Endothelial cell of umbilical vein (primary cell): ENCODE measurements at regions not wholly inside any gene's neighbourhood (a gene's known extent, or its start where the extent isn't known, plus 50 kb on each side); places are given as distances from the start of the nearest gene placed in this dataset.

Experiments used
- CTCF ChIP-seq, 2 donors: IDR thresholded peaks; 1 replicate in 1 of 2; 2 replicates in 1 of 2; pipeline ENCODE4 v1.5.1; 2011; ENCODE audit warnings: low read length in 2 of 2, mild to moderate bottlenecking in 2 of 2, moderate library complexity in 2 of 2, control low read depth in 1 of 2, inconsistent platforms in 1 of 2, low read depth in 1 of 2; ENCODE audit not compliant: insufficient read depth in 1 of 2; ENCODE audit errors: extremely low read depth in 1 of 2
- EZH2 ChIP-seq: IDR thresholded peaks from 2 replicates; pipeline ENCODE4 v1.6.1; 2012; ENCODE audit warnings: borderline replicate concordance, low read depth, mild to moderate bottlenecking, moderate library complexity, low read length, inconsistent platforms; ENCODE audit not compliant: severe bottlenecking
- MAX ChIP-seq: IDR thresholded peaks from 2 replicates; pipeline ENCODE4 v1.6.1; 2011; ENCODE audit not compliant: insufficient read depth, insufficient read length
- MYC ChIP-seq: IDR thresholded peaks from one replicate; pipeline ENCODE4 v1.6.1; 2011; ENCODE audit warnings: mild to moderate bottlenecking, low read depth, low read length
- POLR2A ChIP-seq: IDR thresholded peaks from 2 replicates; pipeline ENCODE4 v1.6.1; 2012; ENCODE audit warnings: low read depth, mild to moderate bottlenecking, control low read depth, low read length
- POLR2AphosphoS5 ChIP-seq: IDR thresholded peaks from 2 replicates; pipeline ENCODE4 v1.6.1; 2012; ENCODE audit warnings: low read depth, mild to moderate bottlenecking, control low read depth, low read length, moderate library complexity; ENCODE audit not compliant: insufficient read depth

- TF ChIP-seq CTCF (IDR thresholded peaks at IDR 0.05; ENCODE audit: extremely low read depth in 1 of 2, insufficient read depth in 1 of 2, low read depth in 1 of 2, low read length in 2 of 2) (no peak), POLR2AphosphoS5 (no peak), MYC (no peak), POLR2A (no peak), EZH2 (no peak), MAX (no peak)
Measured at GRCh38 chr10:89887830-89888229, 186.4 kb downstream of the KIF20B start.
